Esophagus muscularis mucosa (tissue), 4 donors: ENCODE measurements at regions not wholly inside any gene's neighbourhood (a gene's known extent, or its start where the extent isn't known, plus 50 kb on each side); places are given as distances from the start of the nearest gene placed in this dataset.

Experiments used
- EP300 ChIP-seq: sonication (generic); formaldehyde crosslinking; IDR thresholded peaks from one replicate; pipeline ENCODE4 v1.6.1; 2017; ENCODE audit warnings: antibody characterized with exemption
- POLR2AphosphoS5 ChIP-seq, 2 donors: sonication (generic); formaldehyde crosslinking; IDR thresholded peaks; one replicate each; pipeline ENCODE4 v1.6.1; 2017; ENCODE audit warnings: antibody characterized with exemption in 2 of 2
- TF ChIP-seq, protein P1 (sequence below), 3 experiments: fragments of 200-600 bp in 2 of 3; fragments of 450-650 bp in 1 of 3; sonication (generic) in 2 of 3; IDR thresholded peaks; one replicate each; pipeline ENCODE4 v1.5.1; 2017 to 2019; ENCODE audit warnings: antibody characterized with exemption in 3 of 3, mild to moderate bottlenecking in 2 of 3, moderate library complexity in 1 of 3

DNA sequence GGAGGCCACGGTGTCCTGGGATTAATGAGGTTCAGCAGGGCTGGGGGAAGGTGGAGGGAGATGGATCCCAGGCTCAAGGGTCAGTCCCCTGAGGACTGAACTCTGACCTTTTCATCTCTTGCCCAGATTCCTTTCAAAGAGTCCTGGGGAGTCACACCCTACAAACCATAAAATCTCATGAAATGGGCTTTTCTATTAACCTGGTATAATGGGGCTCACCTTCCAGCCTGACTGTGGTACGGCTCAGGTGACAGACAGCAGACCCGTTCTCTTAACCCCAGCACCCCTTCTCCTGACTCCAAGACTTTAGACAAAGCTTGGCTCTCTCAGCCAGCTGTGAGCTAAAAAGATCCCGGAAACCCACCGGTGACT, 268.2 kb downstream of the ADGRD1 start:
- TF ChIP-seq, protein P1, sequence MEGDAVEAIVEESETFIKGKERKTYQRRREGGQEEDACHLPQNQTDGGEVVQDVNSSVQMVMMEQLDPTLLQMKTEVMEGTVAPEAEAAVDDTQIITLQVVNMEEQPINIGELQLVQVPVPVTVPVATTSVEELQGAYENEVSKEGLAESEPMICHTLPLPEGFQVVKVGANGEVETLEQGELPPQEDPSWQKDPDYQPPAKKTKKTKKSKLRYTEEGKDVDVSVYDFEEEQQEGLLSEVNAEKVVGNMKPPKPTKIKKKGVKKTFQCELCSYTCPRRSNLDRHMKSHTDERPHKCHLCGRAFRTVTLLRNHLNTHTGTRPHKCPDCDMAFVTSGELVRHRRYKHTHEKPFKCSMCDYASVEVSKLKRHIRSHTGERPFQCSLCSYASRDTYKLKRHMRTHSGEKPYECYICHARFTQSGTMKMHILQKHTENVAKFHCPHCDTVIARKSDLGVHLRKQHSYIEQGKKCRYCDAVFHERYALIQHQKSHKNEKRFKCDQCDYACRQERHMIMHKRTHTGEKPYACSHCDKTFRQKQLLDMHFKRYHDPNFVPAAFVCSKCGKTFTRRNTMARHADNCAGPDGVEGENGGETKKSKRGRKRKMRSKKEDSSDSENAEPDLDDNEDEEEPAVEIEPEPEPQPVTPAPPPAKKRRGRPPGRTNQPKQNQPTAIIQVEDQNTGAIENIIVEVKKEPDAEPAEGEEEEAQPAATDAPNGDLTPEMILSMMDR (IDR thresholded peaks at IDR 0.05) = no peak
- TF ChIP-seq POLR2AphosphoS5 (IDR thresholded peaks at IDR 0.05) (no peak), EP300 (no peak)
